Hindlimb muscle (tissue), 1 donor: ENCODE measurements at regions not wholly inside any gene's neighbourhood (a gene's known extent, or its start where the extent isn't known, plus 50 kb on each side); places are given as distances from the start of the nearest gene placed in this dataset.

Experiments used
- DNase-seq: peaks from one replicate; pipeline ENCODE4 v3.0.0-alpha.2; 2013

GRCh38 chr17:55634702-55635101 lies 88.0 kb downstream of the TMEM100 start:
- no peak for DNase-seq

DNA sequence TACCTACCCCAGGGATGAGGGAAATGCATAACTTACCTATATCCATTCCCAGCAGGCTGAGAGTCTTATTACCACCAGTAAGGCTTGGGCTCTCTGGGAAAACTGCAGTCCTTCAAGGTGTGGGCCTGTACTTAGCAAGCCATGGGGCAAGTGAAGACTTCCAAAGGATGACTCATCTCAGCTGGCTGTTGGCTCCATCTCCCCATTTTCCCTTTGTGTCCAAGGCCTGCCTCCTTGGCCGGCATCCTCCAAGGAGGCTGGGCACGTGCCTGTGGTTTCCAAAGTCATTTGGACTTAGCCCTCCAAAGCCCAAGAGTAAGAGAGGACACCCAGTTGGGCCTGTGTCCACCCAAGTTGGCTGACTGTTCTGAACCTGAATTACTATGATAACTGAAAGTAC lies 89.8 kb downstream of the TMEM100 start:
- no peak for DNase-seq

GRCh38 chr17:55632236-55632635 lies 90.4 kb downstream of the TMEM100 start:
- DNase-seq: no peak

DNA sequence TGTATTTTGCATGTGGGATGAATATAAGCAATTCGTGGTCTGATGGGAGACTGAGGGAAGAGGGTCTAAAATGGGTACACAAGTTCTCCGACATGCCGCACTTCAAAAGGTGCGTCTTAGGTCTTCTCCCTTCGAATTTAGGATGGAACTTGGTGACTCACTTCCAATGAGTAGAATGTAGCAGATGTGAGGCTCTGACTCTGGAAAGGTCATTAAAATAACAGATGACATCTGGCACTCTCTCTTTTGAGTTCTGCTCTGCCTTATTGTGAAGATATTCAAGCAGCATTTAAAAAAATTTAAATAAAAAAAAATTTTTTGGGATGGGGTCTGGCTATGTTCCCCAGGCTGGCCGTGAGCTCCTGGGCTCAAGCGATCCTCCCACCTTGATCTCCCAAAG lies 92.7 kb downstream of the TMEM100 start:
- no peak for DNase-seq

GRCh38 chr17:55625521-55625920 lies 97.1 kb downstream of the TMEM100 start:
- DNase-seq: no peak

- DNase-seq: no peak
These were observed 97.8 kb downstream of the TMEM100 start for GRCh38 chr17:55624772-55625433.

GRCh38 chr17:55622547-55622946 lies 100.1 kb downstream of the TMEM100 start:
- no peak for DNase-seq

DNA sequence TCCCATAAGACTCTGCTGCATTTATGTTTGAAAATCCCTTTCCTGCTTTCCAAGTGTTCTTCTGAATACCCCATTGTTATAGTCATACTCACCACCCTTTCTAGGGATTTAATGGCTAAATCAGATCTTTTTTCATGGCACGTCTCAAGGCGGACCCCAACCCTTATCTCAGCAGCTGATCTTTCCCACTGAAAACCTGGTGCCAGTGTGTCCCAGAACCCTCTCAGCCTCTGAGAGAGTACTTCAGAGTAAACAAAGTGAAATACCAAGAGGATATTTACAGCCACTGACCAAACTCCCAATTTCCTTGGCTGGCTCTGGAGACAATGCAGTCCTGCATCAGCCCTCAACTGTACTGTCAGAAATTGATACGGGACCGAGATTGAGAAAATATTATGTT lies 101.7 kb downstream of the TMEM100 start:
- no peak for DNase-seq

- DNase-seq: no peak
These were observed 102.6 kb downstream of the TMEM100 start for GRCh38 chr17:55620023-55620422.

DNA sequence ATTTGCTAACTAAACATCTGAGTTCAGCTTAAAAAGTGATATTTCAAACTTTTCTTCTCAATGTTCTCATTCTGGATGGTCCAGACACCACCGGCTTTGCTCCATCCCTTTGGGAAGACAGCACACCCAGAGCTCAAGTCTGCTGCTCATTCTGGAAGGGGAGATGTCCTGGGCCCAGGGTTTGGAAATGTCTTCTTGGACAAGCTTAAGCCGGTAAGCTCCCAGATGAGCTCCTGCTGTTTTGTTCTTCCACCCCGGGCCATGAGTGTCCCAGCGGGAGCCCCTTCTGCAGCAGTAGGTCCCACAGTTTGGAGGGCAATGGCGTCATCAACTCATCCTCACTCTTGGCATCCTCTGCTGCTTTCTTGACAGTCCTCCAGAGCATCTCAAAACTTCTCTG lies 105.2 kb downstream of the TMEM100 start:
- DNase-seq: no peak

DNA sequence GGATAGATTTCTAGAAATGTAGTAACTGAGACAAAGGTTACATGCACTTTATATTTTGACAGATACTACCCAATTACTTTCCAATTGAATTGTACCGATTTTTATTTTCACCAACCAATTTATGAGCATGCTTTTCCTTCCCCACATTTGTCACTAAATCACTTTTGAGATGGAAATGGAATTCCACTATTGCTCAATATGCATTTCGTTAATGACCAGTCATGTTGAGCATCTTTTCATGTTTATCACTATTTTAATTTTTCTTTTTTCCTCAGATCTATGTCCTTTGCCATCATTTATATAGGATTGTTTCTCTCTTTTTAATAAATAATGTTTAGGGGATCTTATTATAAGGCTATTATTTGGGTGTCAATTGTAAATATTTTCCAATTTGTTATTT lies 102.8 kb upstream of the SMIM36 start:
- no peak for DNase-seq

- DNase-seq: no peak
These were observed 101.5 kb upstream of the SMIM36 start for GRCh38 chr17:55612691-55613141.

GRCh38 chr17:55607731-55608341 lies 96.6 kb upstream of the SMIM36 start:
- DNase-seq: peak; percentile 48

- peak; percentile 36 for DNase-seq
These were observed 95.2 kb upstream of the SMIM36 start for GRCh38 chr17:55606488-55606815.

DNA sequence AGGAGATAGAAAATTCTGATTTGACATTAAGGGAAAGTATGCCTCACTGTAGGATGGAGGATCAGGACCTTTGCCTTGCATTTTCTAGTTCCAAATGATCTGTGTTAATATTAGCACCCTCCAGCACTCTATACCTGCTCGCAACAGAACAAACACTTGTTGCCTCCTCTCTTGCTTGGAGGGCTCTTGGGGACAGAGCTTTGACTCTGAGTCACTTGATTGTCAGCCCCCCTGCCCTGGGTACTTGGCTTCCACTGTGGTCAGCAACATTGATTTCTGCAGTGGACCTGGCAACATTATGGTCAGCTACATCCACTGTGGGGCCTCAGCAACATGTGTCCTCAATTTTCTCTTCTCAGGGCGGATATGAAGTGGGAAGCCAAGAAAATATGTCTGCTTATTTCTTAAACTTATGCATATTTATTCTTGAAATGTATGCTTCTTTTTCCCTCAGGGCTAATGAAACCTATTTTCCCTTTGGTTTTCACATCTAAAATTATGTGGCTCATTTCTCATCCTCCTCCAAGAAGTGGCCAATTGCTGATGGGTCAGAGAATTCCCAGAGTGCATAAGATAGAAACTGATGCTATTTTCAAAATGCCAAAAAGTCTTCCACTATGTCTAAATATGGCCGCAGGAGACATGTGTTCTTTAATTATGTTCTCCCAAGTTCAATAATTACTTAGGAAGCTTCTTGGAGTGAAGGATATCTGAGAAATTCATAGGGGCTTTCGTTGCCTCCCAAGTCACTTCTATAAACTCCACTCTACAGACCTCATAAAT lies 94.6 kb upstream of the SMIM36 start:
- no peak for DNase-seq

- no peak for DNase-seq
These were observed 90.7 kb upstream of the SMIM36 start for GRCh38 chr17:55601874-55602364.

DNA sequence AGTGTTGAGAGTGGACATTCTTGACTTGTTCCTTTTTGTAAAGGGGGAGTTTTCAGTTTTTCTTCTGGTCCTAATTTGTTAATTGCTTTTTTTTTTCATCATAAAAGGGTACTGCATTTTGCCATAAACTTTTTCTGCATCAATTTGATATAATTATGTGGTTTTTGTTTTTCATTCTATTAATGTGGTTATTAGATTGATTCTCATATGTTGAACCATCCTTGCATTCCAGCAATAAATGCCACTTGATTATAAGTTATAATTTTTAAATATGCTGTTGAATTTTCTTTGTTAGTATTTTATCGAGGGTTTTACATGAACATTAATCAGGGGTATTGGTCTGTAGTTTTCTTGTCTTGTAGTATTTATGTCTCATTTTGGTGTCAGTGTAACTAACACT lies 87.2 kb upstream of the SMIM36 start:
- DNase-seq: no peak

- DNase-seq: no peak
These were observed 77.4 kb upstream of the SMIM36 start for GRCh38 chr17:55588446-55589242.

GRCh38 chr17:55587608-55588139 lies 76.4 kb upstream of the SMIM36 start:
- DNase-seq: peak; percentile 47

DNA sequence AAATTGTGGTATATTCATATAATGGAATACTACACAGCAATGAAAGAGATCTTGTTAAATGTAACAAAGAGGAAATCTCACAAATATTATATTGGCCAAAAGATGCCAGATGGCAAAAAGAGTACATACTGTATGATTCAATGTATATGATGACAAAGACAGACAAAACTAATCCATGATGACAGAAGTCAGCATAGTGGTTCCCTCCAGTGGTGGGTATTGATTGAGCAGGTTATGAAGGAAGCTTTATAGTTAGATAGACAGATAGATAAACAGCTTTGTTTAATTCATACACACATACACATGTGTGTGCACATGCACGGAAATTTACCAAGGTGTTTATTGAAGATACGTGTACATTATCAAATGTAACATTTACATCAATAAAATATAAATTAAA lies 74.4 kb upstream of the SMIM36 start:
- DNase-seq: no peak

DNA sequence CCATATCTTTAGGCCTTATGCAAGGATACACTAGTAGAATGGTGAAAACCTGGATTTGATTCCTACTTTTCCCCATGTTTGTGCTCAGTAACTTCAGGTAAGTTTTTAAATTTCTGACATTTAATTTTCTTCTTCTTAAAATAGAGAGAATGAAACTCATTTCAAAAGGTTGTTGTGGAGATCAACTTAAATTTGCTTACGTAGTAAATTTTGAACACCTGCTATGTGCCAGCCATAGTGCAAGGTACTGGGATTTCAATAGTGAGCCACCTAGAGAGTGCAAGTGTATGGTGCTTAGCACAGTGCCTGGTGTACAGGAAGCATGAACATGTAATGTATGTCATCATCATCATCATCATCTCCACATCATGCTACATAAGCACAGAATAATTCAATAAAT lies 73.6 kb upstream of the SMIM36 start:
- no peak for DNase-seq

DNA sequence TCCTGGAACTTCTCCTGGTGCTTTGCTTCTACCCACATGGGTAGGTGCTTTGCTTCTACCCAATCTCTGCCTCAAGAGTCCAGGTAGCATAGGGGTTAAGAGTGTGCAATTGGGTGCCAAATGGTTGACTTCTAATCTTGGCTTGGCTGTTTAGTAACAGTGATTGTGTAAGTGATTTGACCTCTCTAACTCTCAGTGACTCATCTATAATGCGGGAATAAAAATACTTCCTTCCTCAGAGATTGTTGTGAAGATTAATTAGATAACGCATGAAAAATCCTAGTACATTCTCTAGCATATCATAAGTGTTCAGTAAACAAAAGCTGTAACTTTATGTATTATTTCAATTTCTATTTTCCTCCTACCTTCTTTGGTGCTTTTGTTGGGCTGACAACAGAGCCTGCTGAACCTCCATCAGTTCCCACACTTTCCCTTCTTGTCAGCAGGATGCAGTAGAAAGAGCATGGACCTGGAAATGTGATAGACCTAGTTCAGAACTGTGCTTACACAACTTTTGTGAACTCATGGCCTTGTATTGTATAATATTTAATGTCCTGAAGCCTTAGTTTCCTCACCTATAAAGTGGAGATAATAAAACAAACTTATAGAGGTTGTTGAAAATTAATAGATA lies 72.9 kb upstream of the SMIM36 start:
- no peak for DNase-seq
